GM23338 (cell line): ENCODE measurements at regions not wholly inside any gene's neighbourhood (a gene's known extent, or its start where the extent isn't known, plus 50 kb on each side); places are given as distances from the start of the nearest gene placed in this dataset.

Experiments used
- CREB1 ChIP-seq: fragments of 250-450 bp; sonication (Bioruptor Pico); IDR thresholded peaks from 2 replicates; pipeline ENCODE4 v1.5.0; 2020; ENCODE audit warnings: low read depth, mild to moderate bottlenecking, moderate library complexity
- CTCF ChIP-seq, 2 experiments: fragments of 200-600 bp in 1 of 2; sonication (generic) in 1 of 2; conservative IDR thresholded peaks; 2 replicates each; pipeline versions ENCODE4 v1.5.1 to v1.6.1; 2016 to 2017; ENCODE audit warnings: antibody characterized with exemption in 2 of 2, low read depth in 2 of 2, mild to moderate bottlenecking in 2 of 2, moderate library complexity in 1 of 2
- ETS1 ChIP-seq: IDR thresholded peaks from 2 replicates; pipeline ENCODE4 v1.6.1; 2016; ENCODE audit warnings: antibody characterized with exemption
- EZH2 ChIP-seq: fragments of 200-600 bp; sonication (generic); IDR thresholded peaks from one replicate; pipeline ENCODE4 v1.8.0; 2017; ENCODE audit warnings: antibody characterized with exemption, mild to moderate bottlenecking, low read depth; ENCODE audit not compliant: unreplicated experiment
- EZH2phosphoT487 ChIP-seq: fragments of 200-600 bp; sonication (generic); IDR thresholded peaks from one replicate; pipeline ENCODE4 v1.8.1; 2018; ENCODE audit warnings: antibody characterized with exemption; ENCODE audit not compliant: unreplicated experiment
- JUNB ChIP-seq: IDR thresholded peaks from one replicate; pipeline ENCODE4 v1.6.1; 2016; ENCODE audit warnings: antibody characterized with exemption; ENCODE audit not compliant: unreplicated experiment
- NANOG ChIP-seq: IDR thresholded peaks from 2 replicates; pipeline ENCODE4 v1.6.1; 2016; ENCODE audit warnings: antibody characterized with exemption, borderline replicate concordance
- POLR2AphosphoS5 ChIP-seq: IDR thresholded peaks from 2 replicates; pipeline ENCODE4 v1.6.1; 2016; ENCODE audit warnings: antibody characterized with exemption, low read depth
- REST ChIP-seq: IDR thresholded peaks from one replicate; pipeline ENCODE4 v1.6.1; 2018; ENCODE audit warnings: antibody characterized with exemption; ENCODE audit not compliant: unreplicated experiment
- STAT1 ChIP-seq: IDR thresholded peaks from one replicate; pipeline ENCODE4 v1.6.1; 2016; ENCODE audit warnings: antibody characterized with exemption; ENCODE audit not compliant: unreplicated experiment
- ZNF114 ChIP-seq: fragments of 250-450 bp; sonication (Bioruptor Pico); IDR thresholded peaks from 2 replicates; pipeline ENCODE4 v1.5.0; 2020; ENCODE audit warnings: mild to moderate bottlenecking, moderate library complexity
- ZNF331 ChIP-seq: fragments of 250-450 bp; sonication (Bioruptor Pico); IDR thresholded peaks from 2 replicates; pipeline ENCODE4 v1.5.0; 2020; ENCODE audit warnings: low read depth, mild to moderate bottlenecking, moderate library complexity

GRCh38 chr14:22465201-22465840 lies 123.7 kb downstream of the DAD1 start:
- no peak for TF ChIP-seq CTCF (conservative IDR thresholded peaks at IDR 0.05; ENCODE audit: low read depth in 2 of 2)
- TF ChIP-seq REST: no peak
- no peak for TF ChIP-seq POLR2AphosphoS5
- TF ChIP-seq CREB1 (CRISPR knock-in tag): no peak
- no peak for TF ChIP-seq EZH2
- no peak for TF ChIP-seq EZH2phosphoT487
- no peak for TF ChIP-seq ZNF331 (CRISPR knock-in tag)
- TF ChIP-seq JUNB: no peak
- no peak for TF ChIP-seq ETS1
- no peak for TF ChIP-seq ZNF114 (CRISPR knock-in tag)
- TF ChIP-seq STAT1: no peak
- TF ChIP-seq NANOG: no peak
